ENCODE measurements at regions not wholly inside any gene's neighbourhood (a gene's known extent, or its start where the extent isn't known, plus 50 kb on each side); places are given as distances from the start of the nearest gene placed in this dataset.
A peak's percentile ranks its signal among the peaks of the same experiment; 100 is the strongest.

DNA sequence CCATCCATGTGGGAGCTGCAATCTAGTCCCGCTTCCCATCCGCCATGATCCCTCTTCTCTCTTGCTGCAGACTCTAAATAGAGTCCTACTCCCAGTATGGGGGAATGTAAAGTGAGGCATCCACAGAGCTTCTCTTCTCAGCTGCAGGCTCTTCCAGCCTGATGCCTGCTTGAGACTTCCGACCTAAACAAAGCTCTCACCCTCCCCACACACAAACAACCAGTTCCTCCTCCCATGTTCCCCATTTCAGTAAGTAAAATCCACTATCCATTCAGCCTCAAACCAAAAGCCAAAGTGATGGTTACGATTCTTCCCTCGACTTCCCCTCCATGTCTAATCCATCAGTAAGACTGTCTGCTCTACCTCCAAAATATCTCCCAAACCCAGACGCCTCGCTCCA is 108.2 kb upstream of the NFE2L3 start:
- DNase-seq (ENCODE audit: low read depth in 1 of 2, low spot score in 1 of 2), result peak in 1 of 2 experiments; percentile 26
- TF ChIP-seq SPI1 (IDR thresholded peaks at IDR 0.05; ENCODE audit: borderline replicate concordance, low read depth) (peak; percentile 49; the same call in 1 of the 2 replicates), GABPA (IDR thresholded peaks at IDR 0.05; ENCODE audit: low read depth) (no peak)
- TF ChIP-seq, protein P1, sequence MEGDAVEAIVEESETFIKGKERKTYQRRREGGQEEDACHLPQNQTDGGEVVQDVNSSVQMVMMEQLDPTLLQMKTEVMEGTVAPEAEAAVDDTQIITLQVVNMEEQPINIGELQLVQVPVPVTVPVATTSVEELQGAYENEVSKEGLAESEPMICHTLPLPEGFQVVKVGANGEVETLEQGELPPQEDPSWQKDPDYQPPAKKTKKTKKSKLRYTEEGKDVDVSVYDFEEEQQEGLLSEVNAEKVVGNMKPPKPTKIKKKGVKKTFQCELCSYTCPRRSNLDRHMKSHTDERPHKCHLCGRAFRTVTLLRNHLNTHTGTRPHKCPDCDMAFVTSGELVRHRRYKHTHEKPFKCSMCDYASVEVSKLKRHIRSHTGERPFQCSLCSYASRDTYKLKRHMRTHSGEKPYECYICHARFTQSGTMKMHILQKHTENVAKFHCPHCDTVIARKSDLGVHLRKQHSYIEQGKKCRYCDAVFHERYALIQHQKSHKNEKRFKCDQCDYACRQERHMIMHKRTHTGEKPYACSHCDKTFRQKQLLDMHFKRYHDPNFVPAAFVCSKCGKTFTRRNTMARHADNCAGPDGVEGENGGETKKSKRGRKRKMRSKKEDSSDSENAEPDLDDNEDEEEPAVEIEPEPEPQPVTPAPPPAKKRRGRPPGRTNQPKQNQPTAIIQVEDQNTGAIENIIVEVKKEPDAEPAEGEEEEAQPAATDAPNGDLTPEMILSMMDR (IDR thresholded peaks at IDR 0.05; ENCODE audit: insufficient read depth, low read length), result no peak
- no peak overlapping the region for H3K27ac ChIP-seq (replicated peaks)
- no peak overlapping the region for H3K4me3 ChIP-seq (replicated peaks; ENCODE audit: insufficient read depth, low read length)
- H3K27me3 ChIP-seq (ENCODE audit: insufficient read depth, poor library complexity, severe bottlenecking), result no peaks in the 10 kb centered on the region

- no peak overlapping the region for H3K27ac ChIP-seq (replicated peaks)
- no peaks in the 10 kb centered on the region for H3K27me3 ChIP-seq (ENCODE audit: insufficient read depth, poor library complexity, severe bottlenecking)
- DNase-seq (ENCODE audit: low read depth in 1 of 2, low spot score in 1 of 2), result no peak
- TF ChIP-seq, protein P1 (IDR thresholded peaks at IDR 0.05; ENCODE audit: insufficient read depth, low read length), result no peak
- TF ChIP-seq REST (IDR thresholded peaks at IDR 0.05; ENCODE audit: insufficient replicate concordance, low read depth), result no peak
- TF ChIP-seq GABPA (IDR thresholded peaks at IDR 0.05; ENCODE audit: low read depth), result no peak
- TF ChIP-seq SPI1 (IDR thresholded peaks at IDR 0.05; ENCODE audit: borderline replicate concordance, low read depth), result no peak
- no peak for TF ChIP-seq POLR2AphosphoS5 (IDR thresholded peaks at IDR 0.05; ENCODE audit: low read depth)
- no peak overlapping the region for H3K4me3 ChIP-seq (replicated peaks; ENCODE audit: insufficient read depth, low read length)
Measured at GRCh38 chr7:26044320-26044719, 107.7 kb upstream of the NFE2L3 start.

DNA sequence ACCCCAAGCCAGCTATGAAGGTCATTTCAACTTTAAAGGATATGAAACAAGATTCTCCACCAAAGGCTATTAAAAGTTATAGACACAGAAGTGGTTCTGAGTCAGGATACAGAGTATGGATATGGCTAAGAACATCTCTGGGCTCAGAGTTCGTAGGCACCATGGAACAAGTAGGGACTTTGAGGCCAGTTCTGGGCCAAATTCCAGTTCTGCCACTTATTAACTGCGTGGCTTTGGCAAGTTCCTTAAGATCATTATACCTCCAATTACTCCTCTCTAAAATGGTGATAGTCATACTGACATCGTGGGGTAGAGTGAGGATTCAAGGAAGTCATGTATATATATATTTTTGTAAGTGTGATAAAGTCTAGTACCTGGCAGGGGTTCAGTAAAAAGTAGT is 105.8 kb upstream of the NFE2L3 start:
- TF ChIP-seq SPI1 (IDR thresholded peaks at IDR 0.05; ENCODE audit: borderline replicate concordance, low read depth) (no peak), POLR2AphosphoS5 (IDR thresholded peaks at IDR 0.05; ENCODE audit: low read depth) (no peak), GABPA (IDR thresholded peaks at IDR 0.05; ENCODE audit: low read depth) (no peak), REST (IDR thresholded peaks at IDR 0.05; ENCODE audit: insufficient replicate concordance, low read depth) (no peak)
- TF ChIP-seq, protein P1 (IDR thresholded peaks at IDR 0.05; ENCODE audit: insufficient read depth, low read length), result no peak
- H3K27me3 ChIP-seq (ENCODE audit: insufficient read depth, poor library complexity, severe bottlenecking), result no peaks in the 10 kb centered on the region
- DNase-seq (ENCODE audit: low read depth in 1 of 2, low spot score in 1 of 2), result no peak

GRCh38 chr7:26046878-26047277 is 105.1 kb upstream of the NFE2L3 start:
- no peak for DNase-seq (ENCODE audit: low read depth in 1 of 2, low spot score in 1 of 2)

More for the DNA sequence above, 105.8 kb upstream of the NFE2L3 start:
- no peak overlapping the region for H3K4me3 ChIP-seq (replicated peaks; ENCODE audit: insufficient read depth, low read length)
- H3K27ac ChIP-seq (replicated peaks), result no peak overlapping the region

More at GRCh38 chr7:26046878-26047277, 105.1 kb upstream of the NFE2L3 start:
- H3K27me3 ChIP-seq (ENCODE audit: insufficient read depth, poor library complexity, severe bottlenecking), result no peaks in the 10 kb centered on the region
- no peak overlapping the region for H3K4me3 ChIP-seq (replicated peaks; ENCODE audit: insufficient read depth, low read length)
- TF ChIP-seq POLR2AphosphoS5 (IDR thresholded peaks at IDR 0.05; ENCODE audit: low read depth) (no peak), GABPA (IDR thresholded peaks at IDR 0.05; ENCODE audit: low read depth) (no peak), REST (IDR thresholded peaks at IDR 0.05; ENCODE audit: insufficient replicate concordance, low read depth) (no peak), SPI1 (IDR thresholded peaks at IDR 0.05; ENCODE audit: borderline replicate concordance, low read depth) (no peak)
- TF ChIP-seq, protein P1 (IDR thresholded peaks at IDR 0.05; ENCODE audit: insufficient read depth, low read length), result no peak
- H3K27ac ChIP-seq (replicated peaks), result no peak overlapping the region

Data from HL-60 (cell line).